Stomach (tissue), 4 donors: ENCODE measurements at regions not wholly inside any gene's neighbourhood (a gene's known extent, or its start where the extent isn't known, plus 50 kb on each side); places are given as distances from the start of the nearest gene placed in this dataset.

Source experiments
- CTCF ChIP-seq, 7 experiments: fragments of 450-650 bp in 4 of 7; fragments of 200-600 bp in 3 of 7; sonication (generic) in 3 of 7; IDR thresholded peaks; one replicate each; pipeline ENCODE4 v1.5.1; 2016 to 2019; ENCODE audit warnings: antibody characterized with exemption in 7 of 7, control low read depth in 2 of 7, mild to moderate bottlenecking in 1 of 7
- POLR2A ChIP-seq, 4 donors: fragments of 450-650 bp; IDR thresholded peaks; one replicate each; pipeline ENCODE4 v1.6.1; 2016; ENCODE audit warnings: antibody characterized with exemption in 4 of 4, control low read depth in 2 of 4, mild to moderate bottlenecking in 1 of 4, moderate library complexity in 1 of 4
- POLR2AphosphoS5 ChIP-seq, 3 donors: sonication (generic); formaldehyde crosslinking; IDR thresholded peaks; one replicate each; pipeline ENCODE4 v1.6.1; 2016; ENCODE audit warnings: antibody characterized with exemption in 3 of 3

DNA sequence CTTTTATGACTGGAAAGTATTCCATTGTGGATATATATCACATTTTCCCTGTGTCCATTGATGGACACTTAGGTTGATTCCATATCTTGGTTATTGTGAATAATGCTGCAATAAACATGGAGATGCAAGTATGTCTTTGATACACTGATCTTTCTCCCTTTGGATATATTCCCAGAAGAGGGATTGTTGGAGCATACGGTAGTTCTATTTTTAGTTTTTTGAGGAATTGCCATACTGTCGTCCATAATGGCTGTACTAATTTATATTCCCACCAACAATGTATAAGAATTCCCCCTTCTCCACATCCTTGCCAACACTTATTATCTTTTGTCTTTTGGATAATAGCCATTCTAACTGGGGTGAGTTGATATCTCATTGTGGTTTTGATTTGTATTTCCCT, 54.9 kb upstream of the PITX1 start:
- TF ChIP-seq POLR2AphosphoS5 (IDR thresholded peaks at IDR 0.05) (no peak), CTCF (IDR thresholded peaks at IDR 0.05) (no peak), POLR2A (IDR thresholded peaks at IDR 0.05) (no peak)
